ENCODE measurements at regions not wholly inside any gene's neighbourhood (a gene's known extent, or its start where the extent isn't known, plus 50 kb on each side); places are given as distances from the start of the nearest gene placed in this dataset.

- TF ChIP-seq, protein P1, sequence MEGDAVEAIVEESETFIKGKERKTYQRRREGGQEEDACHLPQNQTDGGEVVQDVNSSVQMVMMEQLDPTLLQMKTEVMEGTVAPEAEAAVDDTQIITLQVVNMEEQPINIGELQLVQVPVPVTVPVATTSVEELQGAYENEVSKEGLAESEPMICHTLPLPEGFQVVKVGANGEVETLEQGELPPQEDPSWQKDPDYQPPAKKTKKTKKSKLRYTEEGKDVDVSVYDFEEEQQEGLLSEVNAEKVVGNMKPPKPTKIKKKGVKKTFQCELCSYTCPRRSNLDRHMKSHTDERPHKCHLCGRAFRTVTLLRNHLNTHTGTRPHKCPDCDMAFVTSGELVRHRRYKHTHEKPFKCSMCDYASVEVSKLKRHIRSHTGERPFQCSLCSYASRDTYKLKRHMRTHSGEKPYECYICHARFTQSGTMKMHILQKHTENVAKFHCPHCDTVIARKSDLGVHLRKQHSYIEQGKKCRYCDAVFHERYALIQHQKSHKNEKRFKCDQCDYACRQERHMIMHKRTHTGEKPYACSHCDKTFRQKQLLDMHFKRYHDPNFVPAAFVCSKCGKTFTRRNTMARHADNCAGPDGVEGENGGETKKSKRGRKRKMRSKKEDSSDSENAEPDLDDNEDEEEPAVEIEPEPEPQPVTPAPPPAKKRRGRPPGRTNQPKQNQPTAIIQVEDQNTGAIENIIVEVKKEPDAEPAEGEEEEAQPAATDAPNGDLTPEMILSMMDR (tag by site-specific recombination; IDR thresholded peaks at IDR 0.05) = no peak
- TF ChIP-seq RBAK (tag by site-specific recombination; IDR thresholded peaks at IDR 0.05) (no peak), YY1 (tag by site-specific recombination; IDR thresholded peaks at IDR 0.05) (no peak), ZNF146 (tag by site-specific recombination; IDR thresholded peaks at IDR 0.05) (no peak), ZNF707 (tag by site-specific recombination; IDR thresholded peaks at IDR 0.05) (no peak), MEIS1 (CRISPR knock-in tag; IDR thresholded peaks at IDR 0.05; ENCODE audit: borderline replicate concordance) (no peak), ATF2 (tag by site-specific recombination; IDR thresholded peaks at IDR 0.05; ENCODE audit: low read depth) (no peak), ZBTB17 (tag by site-specific recombination; IDR thresholded peaks at IDR 0.05) (no peak), ZNF10 (tag by site-specific recombination; IDR thresholded peaks at IDR 0.05) (no peak), ZNF501 (tag by site-specific recombination; IDR thresholded peaks at IDR 0.05) (no peak), SP3 (tag by site-specific recombination; IDR thresholded peaks at IDR 0.05) (no peak)
- TF ChIP-seq, protein P2, sequence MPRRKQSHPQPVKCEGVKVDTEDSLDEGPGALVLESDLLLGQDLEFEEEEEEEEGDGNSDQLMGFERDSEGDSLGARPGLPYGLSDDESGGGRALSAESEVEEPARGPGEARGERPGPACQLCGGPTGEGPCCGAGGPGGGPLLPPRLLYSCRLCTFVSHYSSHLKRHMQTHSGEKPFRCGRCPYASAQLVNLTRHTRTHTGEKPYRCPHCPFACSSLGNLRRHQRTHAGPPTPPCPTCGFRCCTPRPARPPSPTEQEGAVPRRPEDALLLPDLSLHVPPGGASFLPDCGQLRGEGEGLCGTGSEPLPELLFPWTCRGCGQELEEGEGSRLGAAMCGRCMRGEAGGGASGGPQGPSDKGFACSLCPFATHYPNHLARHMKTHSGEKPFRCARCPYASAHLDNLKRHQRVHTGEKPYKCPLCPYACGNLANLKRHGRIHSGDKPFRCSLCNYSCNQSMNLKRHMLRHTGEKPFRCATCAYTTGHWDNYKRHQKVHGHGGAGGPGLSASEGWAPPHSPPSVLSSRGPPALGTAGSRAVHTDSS (tag by site-specific recombination; IDR thresholded peaks at IDR 0.05) = no peak
- TF ChIP-seq, protein P3, sequence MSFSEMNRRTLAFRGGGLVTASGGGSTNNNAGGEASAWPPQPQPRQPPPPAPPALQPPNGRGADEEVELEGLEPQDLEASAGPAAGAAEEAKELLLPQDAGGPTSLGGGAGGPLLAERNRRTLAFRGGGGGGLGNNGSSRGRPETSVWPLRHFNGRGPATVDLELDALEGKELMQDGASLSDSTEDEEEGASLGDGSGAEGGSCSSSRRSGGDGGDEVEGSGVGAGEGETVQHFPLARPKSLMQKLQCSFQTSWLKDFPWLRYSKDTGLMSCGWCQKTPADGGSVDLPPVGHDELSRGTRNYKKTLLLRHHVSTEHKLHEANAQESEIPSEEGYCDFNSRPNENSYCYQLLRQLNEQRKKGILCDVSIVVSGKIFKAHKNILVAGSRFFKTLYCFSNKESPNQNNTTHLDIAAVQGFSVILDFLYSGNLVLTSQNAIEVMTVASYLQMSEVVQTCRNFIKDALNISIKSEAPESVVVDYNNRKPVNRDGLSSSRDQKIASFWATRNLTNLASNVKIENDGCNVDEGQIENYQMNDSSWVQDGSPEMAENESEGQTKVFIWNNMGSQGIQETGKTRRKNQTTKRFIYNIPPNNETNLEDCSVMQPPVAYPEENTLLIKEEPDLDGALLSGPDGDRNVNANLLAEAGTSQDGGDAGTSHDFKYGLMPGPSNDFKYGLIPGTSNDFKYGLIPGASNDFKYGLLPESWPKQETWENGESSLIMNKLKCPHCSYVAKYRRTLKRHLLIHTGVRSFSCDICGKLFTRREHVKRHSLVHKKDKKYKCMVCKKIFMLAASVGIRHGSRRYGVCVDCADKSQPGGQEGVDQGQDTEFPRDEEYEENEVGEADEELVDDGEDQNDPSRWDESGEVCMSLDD (tag by site-specific recombination; IDR thresholded peaks at IDR 0.05) = no peak
Measured at GRCh38 chr18:69300185-69300584, 100.5 kb upstream of the DOK6 start.
